OCI-LY1 (cell line): ENCODE measurements at regions not wholly inside any gene's neighbourhood (a gene's known extent, or its start where the extent isn't known, plus 50 kb on each side); places are given as distances from the start of the nearest gene placed in this dataset.

Experiments used
- H2AFZ ChIP-seq: fragments of 200-600 bp; sonication (generic), shearing (Covaris generic); 2 replicates; pipeline ENCODE4 v1.6.0; 2014; ENCODE audit warnings: antibody characterized with exemption, mild to moderate bottlenecking, low read length
- H3F3A ChIP-seq: fragments of 200-600 bp; sonication (generic), shearing (Covaris generic); 2 replicates; pipeline ENCODE4 v1.6.0; 2014; ENCODE audit warnings: mild to moderate bottlenecking, antibody characterized with exemption, low read length, moderate library complexity; ENCODE audit not compliant: insufficient read depth
- H3K27ac ChIP-seq: fragments of 200-600 bp; sonication (generic); 2 replicates; pipeline ENCODE4 v1.5.1; 2014; ENCODE audit warnings: low read length, mixed run types, mild to moderate bottlenecking, low read depth; ENCODE audit not compliant: poor library complexity, severe bottlenecking
- H3K27me3 ChIP-seq: fragments of 200-600 bp; sonication (generic); 2 replicates; pipeline ENCODE4 v1.6.0; 2014; ENCODE audit warnings: antibody characterized with exemption, mild to moderate bottlenecking, low read length, moderate library complexity; ENCODE audit not compliant: insufficient read depth
- H3K36me3 ChIP-seq: fragments of 200-600 bp; sonication (generic); 2 replicates; pipeline ENCODE4 v1.6.1; 2014; ENCODE audit warnings: mild to moderate bottlenecking, antibody characterized with exemption, low read length, moderate library complexity, mixed read lengths; ENCODE audit not compliant: insufficient read depth
- H3K4me1 ChIP-seq: fragments of 200-600 bp; sonication (generic); 2 replicates; pipeline ENCODE4 v1.5.1; 2014; ENCODE audit warnings: mild to moderate bottlenecking, low read length, moderate library complexity; ENCODE audit not compliant: insufficient read depth, severe bottlenecking
- H3K4me2 ChIP-seq: fragments of 200-600 bp; sonication (generic), shearing (Covaris generic); 2 replicates; pipeline ENCODE4 v1.6.1; 2014; ENCODE audit warnings: low read length
- H3K4me3 ChIP-seq: fragments of 200-600 bp; sonication (generic); 2 replicates; pipeline ENCODE4 v1.5.1; 2014; ENCODE audit warnings: low read length, low read depth, mild to moderate bottlenecking, mixed read lengths; ENCODE audit not compliant: poor library complexity, severe bottlenecking
- H3K79me2 ChIP-seq: fragments of 200-600 bp; shearing (Covaris generic); 2 replicates; pipeline ENCODE4 v1.6.1; 2016; ENCODE audit warnings: mixed run types, low read length, mixed read lengths; ENCODE audit not compliant: insufficient read depth
- H3K9ac ChIP-seq: fragments of 200-600 bp; sonication (generic), shearing (Covaris generic); 2 replicates; pipeline ENCODE4 v1.6.1; 2014; ENCODE audit warnings: mild to moderate bottlenecking, low read length, mixed read lengths
- H3K9me2 ChIP-seq: fragments of 200-600 bp; sonication (generic), shearing (Covaris generic); 2 replicates; pipeline ENCODE4 v1.6.1; 2014; ENCODE audit warnings: low read depth, mild to moderate bottlenecking, low read length, mixed read lengths
- H3K9me3 ChIP-seq: fragments of 200-600 bp; shearing (Covaris generic); 2 replicates; pipeline ENCODE4 v1.6.1; 2014; ENCODE audit warnings: low read length, mixed read lengths
- H4K20me1 ChIP-seq: fragments of 200-600 bp; sonication (generic), shearing (Covaris generic); 2 replicates; pipeline ENCODE4 v1.6.0; 2016; ENCODE audit warnings: mild to moderate bottlenecking, low read length; ENCODE audit not compliant: insufficient read depth
- EZH2 ChIP-seq: fragments of 200-600 bp; sonication (generic), shearing (Covaris generic); IDR thresholded peaks from 2 replicates; pipeline ENCODE4 v1.8.0; 2017; ENCODE audit warnings: borderline replicate concordance, mixed run types, mild to moderate bottlenecking, antibody characterized with exemption, low read length, moderate library complexity, mixed read lengths
- TF ChIP-seq, protein P1 (sequence below): fragments of 200-600 bp; sonication (generic), shearing (Covaris generic); IDR thresholded peaks from 2 replicates; pipeline ENCODE4 v1.5.1; 2017; ENCODE audit warnings: mild to moderate bottlenecking, antibody characterized with exemption, low read length, moderate library complexity, mixed read lengths

DNA sequence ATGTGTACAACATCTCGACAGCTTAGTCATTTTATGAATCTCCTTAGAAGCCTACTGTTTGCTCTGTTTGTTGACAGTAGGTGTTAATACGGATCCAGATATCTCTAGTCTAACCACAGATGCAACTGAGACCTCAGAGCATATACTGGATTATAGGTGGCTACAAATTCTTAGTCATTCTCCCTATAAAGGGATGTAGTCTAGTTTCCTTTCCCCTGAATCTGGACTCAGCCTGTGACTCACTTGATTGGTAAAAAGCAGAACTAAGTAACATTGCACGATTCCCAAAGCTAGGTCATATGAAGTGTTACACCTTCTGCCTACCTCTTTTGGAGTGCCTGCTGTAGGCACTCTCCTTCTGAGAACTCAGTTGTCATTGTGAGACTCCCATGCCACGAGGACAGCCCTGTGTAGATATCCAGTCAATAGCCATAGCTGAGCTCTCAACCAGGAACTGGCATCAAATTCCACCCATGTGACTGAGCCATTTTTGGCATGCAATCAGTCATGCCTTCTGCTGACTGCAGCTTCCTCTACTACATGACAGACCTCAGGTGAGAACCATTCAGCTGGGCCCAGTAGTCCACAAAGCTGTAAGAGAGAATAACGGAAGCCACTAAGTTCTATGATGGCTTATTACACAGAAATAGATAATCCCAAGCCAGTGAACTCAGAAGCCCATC lies 135.9 kb upstream of the CHRM3 start:
- TF ChIP-seq, protein P1, sequence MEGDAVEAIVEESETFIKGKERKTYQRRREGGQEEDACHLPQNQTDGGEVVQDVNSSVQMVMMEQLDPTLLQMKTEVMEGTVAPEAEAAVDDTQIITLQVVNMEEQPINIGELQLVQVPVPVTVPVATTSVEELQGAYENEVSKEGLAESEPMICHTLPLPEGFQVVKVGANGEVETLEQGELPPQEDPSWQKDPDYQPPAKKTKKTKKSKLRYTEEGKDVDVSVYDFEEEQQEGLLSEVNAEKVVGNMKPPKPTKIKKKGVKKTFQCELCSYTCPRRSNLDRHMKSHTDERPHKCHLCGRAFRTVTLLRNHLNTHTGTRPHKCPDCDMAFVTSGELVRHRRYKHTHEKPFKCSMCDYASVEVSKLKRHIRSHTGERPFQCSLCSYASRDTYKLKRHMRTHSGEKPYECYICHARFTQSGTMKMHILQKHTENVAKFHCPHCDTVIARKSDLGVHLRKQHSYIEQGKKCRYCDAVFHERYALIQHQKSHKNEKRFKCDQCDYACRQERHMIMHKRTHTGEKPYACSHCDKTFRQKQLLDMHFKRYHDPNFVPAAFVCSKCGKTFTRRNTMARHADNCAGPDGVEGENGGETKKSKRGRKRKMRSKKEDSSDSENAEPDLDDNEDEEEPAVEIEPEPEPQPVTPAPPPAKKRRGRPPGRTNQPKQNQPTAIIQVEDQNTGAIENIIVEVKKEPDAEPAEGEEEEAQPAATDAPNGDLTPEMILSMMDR = no peak
- TF ChIP-seq EZH2 = no peak

DNA sequence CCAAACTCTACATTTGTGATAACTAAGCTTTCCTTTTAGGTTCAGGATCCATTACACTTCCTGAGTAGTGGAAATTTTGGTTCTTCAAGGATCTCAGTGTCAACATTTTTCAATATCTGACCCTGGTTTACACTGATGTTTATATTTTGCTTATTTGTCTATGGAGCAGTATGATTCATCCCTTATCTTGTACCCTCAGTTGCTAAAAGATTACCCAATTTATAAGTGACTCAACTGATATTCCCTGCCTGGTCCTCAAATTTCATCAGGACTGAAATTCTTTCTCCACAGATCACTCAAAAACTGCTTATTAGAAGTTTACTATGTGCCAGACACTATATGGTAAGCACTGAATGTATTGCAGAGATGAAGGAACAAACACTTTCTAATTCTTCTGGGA lies 139.1 kb upstream of the CHRM3 start:
- no peak overlapping the region for H3K9ac ChIP-seq
- no peaks in the 10 kb centered on the region for H3K9me3 ChIP-seq
- H3K9me2 ChIP-seq = no peaks in the 10 kb centered on the region
- H3K79me2 ChIP-seq = no peaks in the 10 kb centered on the region
- H3K4me3 ChIP-seq = no peak overlapping the region
- H3K4me2 ChIP-seq = no peak overlapping the region
- no peaks in the 10 kb centered on the region for H3K36me3 ChIP-seq
- H3K27ac ChIP-seq = no peak overlapping the region
- no peak overlapping the region for H2AFZ ChIP-seq
- TF ChIP-seq EZH2 = no peak
- TF ChIP-seq, protein P1 = no peak
- no peaks in the 10 kb centered on the region for H3K4me1 ChIP-seq
- no peaks in the 10 kb centered on the region for H3K27me3 ChIP-seq
- no peaks in the 10 kb centered on the region for H4K20me1 ChIP-seq
- H3F3A ChIP-seq = no peaks in the 10 kb centered on the region

More for the DNA sequence above, 135.9 kb upstream of the CHRM3 start:
- H3K9ac ChIP-seq = no peak overlapping the region
- H3K4me1 ChIP-seq = no peaks in the 10 kb centered on the region
- H3F3A ChIP-seq = no peaks in the 10 kb centered on the region
- H3K27ac ChIP-seq = no peak overlapping the region
- H3K27me3 ChIP-seq = no peaks in the 10 kb centered on the region
- H4K20me1 ChIP-seq = no peaks in the 10 kb centered on the region
- no peaks in the 10 kb centered on the region for H3K36me3 ChIP-seq
- H2AFZ ChIP-seq = no peak overlapping the region
- no peak overlapping the region for H3K4me2 ChIP-seq
- H3K4me3 ChIP-seq = no peak overlapping the region
- no peaks in the 10 kb centered on the region for H3K79me2 ChIP-seq
- no peaks in the 10 kb centered on the region for H3K9me2 ChIP-seq
- no peaks in the 10 kb centered on the region for H3K9me3 ChIP-seq

DNA sequence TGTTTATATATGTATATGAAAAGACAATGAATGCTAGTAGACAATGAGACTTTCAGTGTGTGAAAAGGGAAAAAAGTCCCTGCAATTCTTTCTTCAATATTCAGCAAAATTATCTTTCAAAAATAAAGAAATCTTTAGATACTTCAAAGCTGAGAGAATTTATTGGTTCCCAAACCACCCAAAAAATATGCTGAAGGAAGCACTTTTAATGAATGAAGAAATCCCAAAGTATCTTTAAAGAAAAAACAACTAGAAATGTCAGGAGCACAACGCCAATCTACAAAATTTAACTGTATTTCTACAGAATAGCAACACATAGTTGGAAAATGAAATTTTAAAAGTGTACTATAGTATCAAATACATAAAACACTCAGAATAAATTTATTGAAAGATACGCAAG lies 142.3 kb upstream of the CHRM3 start:
- H3F3A ChIP-seq = no peaks in the 10 kb centered on the region
- no peaks in the 10 kb centered on the region for H3K79me2 ChIP-seq
- no peaks in the 10 kb centered on the region for H3K9me3 ChIP-seq
- H3K36me3 ChIP-seq = no peaks in the 10 kb centered on the region
- no peak overlapping the region for H3K27ac ChIP-seq
- H3K9ac ChIP-seq = no peak overlapping the region
- no peaks in the 10 kb centered on the region for H3K9me2 ChIP-seq
- no peak overlapping the region for H3K4me3 ChIP-seq
- H3K27me3 ChIP-seq = no peaks in the 10 kb centered on the region
- no peaks in the 10 kb centered on the region for H4K20me1 ChIP-seq
- H3K4me2 ChIP-seq = no peak overlapping the region
- no peaks in the 10 kb centered on the region for H3K4me1 ChIP-seq
- TF ChIP-seq EZH2 = no peak
- TF ChIP-seq, protein P1 = no peak
- H2AFZ ChIP-seq = no peak overlapping the region
